ENCODE measurements at regions not wholly inside any gene's neighbourhood (a gene's known extent, or its start where the extent isn't known, plus 50 kb on each side); places are given as distances from the start of the nearest gene placed in this dataset.

DNA sequence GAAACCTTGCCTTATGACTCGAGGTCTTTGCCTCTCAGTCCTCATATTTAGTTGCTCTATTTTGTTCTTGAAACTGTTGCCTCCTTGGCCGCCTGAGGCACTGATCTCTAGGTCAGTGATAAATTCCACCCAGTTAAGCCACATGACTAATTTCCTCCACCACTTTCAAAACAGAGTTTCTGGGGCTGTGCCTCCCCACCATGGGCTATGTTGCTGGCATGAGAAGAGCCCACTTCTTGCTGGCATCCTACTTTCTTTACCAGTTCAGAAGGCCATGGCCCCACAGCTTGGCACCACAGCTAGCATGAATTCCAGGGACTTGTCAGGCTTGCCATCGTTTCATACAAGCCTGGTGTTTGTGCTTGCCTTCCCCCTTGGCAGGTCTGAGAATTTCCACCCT, 361.4 kb upstream of the JAG1 start:
- DNase-seq = no peak
- in situ Hi-C loops (cut with HindIII; ENCODE audit: low pct_ligation_motif_present, low pct_unique_long_range_greater_than_20kb, low sequenced_read_pairs) = no loop called here

DNA sequence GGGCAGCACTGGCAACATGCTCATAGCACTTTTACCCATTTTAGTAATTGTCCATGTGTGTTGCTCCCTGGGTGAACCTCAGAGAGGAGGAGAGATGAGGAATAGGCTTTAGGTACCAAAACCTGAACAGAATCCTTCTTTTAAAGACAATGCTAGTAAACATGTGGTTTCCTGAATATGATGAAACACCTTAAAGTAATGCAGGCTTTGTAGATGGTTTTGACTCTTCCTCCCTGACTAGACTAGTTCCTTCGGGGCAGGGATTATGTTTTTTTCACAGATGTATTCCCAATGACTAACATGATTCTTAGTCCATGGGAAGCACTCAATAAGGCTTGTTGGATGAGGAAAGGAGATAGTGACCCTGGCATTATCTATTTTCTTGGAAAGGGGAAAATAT, 367.6 kb upstream of the JAG1 start:
- no peak for DNase-seq
- in situ Hi-C loops (cut with HindIII; ENCODE audit: low pct_ligation_motif_present, low pct_unique_long_range_greater_than_20kb, low sequenced_read_pairs) = no loop called here

DNA sequence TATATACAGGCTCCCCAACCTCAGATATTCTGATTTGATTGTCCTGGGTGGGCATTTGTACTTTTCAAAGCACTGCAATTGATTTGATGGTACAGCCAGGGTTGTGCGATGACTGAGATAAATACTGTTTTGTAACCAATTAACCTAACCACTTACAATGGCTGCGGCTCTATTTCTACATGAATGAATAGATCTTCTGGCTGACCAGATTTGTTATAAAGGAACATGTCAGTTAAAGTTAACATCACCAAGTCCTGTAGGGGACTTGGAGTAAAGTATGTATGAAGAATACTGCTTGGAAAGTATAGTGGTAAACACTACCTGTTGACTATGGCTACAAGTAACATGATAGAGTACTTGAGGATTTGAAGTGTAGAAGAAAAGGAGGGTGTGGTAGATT, 369.2 kb upstream of the JAG1 start:
- DNase-seq = no peak
- in situ Hi-C loops (cut with HindIII; ENCODE audit: low pct_ligation_motif_present, low pct_unique_long_range_greater_than_20kb, low sequenced_read_pairs) = no loop called here

DNA sequence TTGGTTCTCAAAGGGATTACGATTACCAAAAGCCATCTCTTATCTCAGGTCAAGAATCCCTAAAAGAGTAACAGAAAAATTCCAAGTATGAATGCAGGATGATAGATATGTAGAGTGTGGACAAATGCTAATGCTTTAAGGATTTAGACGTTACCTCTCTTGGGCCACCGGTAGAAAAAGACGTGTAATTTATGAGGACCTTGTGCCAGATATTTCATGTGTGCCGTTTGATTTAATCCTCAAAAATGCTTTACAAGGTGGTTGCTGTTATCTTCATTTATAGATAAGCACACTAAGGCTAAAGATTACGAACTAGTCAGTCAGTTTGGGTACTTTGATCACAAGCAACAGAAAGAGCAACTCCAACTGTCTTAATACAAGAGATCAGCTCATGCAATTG, 370.8 kb upstream of the JAG1 start:
- DNase-seq = no peak
- in situ Hi-C loops (cut with HindIII; ENCODE audit: low pct_ligation_motif_present, low pct_unique_long_range_greater_than_20kb, low sequenced_read_pairs) = no loop called here

DNA sequence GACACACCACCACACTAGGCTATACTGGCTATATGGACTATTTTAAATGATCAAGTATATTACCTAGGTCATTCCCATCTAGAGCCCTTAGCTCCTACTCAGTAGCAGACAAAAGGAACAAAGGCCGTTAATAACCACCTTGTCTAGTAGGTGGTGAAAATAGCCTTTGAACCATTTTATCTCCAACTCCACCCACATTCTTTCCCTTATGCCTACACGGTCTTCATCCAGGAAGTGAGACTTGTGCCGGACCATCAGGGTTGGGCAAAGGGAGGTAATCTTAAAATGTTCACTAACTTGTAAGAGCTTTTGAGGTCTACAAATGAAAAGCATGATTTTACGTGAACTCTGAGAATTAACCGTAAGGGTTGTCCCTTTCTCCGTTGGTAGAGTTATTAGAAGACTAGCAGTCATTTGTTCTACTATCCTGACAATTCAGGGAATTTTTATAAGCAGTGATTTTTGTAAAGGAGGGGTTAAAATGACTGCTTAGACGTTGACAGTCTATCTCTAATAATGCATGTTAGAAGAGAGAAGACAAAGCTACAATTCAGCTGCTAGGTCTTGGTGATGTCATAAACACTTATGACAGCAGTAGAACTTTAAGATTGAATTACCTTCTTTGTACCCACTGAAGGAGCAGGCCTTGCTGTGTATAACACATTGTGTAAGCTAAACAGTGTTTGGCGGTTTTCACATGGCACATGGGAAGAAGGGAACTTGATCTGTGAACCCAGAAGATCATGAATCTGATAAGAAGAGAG, 371.8 kb upstream of the JAG1 start:
- DNase-seq = no peak
- in situ Hi-C loops (cut with HindIII; ENCODE audit: low pct_ligation_motif_present, low pct_unique_long_range_greater_than_20kb, low sequenced_read_pairs) = no loop called here

DNA sequence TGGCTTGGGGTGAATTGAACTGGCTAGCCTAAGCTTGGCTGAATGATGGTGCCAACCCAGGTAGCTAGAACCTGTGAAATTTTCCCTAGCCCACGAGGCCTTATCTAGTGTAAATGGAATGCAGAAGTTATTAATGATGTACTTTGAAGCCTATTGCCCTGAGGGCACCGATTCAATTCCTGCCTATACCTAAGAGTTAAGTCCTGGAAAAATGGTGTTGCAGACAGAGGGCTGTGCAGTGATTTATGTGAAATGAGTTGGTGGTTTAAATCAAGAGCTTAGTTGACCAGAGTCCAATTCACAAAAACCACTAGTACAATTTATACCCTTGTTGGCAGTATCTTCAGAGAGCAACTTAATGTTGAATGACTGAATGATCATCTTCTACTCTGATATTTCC, 373.8 kb upstream of the JAG1 start:
- in situ Hi-C loops (cut with HindIII; ENCODE audit: low pct_ligation_motif_present, low pct_unique_long_range_greater_than_20kb, low sequenced_read_pairs) = no loop called here
- DNase-seq = no peak

DNA sequence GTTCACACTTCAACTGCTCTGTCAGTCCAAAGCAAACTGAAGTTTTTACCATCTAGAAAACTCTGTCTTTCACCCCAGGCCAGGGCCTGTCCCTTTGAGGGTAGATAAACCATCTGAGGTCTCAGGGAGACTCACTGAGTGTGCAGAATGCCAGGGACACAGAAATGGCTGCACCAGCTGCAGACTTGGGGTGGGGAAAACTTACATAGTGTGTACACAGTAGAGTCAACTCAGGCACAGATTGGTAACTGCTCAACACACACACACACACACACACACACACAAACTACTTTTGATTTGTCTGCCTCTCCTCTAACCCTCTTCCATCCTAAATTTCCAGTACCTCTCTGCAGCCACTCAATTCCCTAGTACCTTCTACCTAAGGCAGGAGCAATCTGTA, 374.9 kb upstream of the JAG1 start:
- no peak for DNase-seq
- in situ Hi-C loops (cut with HindIII; ENCODE audit: low pct_ligation_motif_present, low pct_unique_long_range_greater_than_20kb, low sequenced_read_pairs) = no loop called here

DNA sequence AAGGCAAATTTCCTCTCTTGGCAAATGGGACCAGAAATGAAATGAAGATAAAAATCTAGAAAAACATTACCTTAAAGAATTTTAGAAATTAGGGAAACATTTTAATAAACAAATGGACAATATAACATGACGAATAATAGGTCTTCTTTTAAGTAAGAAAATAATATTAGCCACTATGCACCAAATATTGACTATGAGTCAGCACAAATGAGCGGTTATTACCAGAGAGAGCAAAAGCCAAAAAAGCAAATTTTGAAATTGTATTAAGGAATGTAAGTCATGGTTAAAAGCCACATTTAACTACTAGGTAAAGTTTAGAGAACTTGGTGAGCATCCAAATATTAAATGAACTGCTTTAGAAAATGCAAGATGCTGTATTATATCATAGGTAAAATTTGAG, 376.6 kb upstream of the JAG1 start:
- DNase-seq = no peak
- in situ Hi-C loops (cut with HindIII; ENCODE audit: low pct_ligation_motif_present, low pct_unique_long_range_greater_than_20kb, low sequenced_read_pairs) = no loop called here

DNA sequence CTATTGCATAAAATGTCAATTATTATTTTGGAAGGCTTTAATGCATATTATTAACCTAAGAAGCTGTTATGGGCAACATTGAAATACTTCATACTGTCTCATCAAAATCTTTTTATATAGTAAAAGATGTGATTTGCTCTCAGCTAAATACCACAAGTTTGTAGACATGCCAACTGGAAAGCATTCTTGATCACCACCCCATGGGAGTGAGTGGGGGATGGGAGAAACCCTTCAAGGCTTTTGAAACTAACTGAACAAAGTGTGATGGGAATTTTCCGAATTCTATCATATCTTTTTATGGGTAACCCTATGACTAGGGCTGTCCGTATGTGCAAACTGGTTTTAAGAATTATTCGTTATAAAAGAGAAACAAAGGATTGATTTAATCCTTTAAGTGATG, 377.3 kb upstream of the JAG1 start:
- DNase-seq = no peak
- in situ Hi-C loops (cut with HindIII; ENCODE audit: low pct_ligation_motif_present, low pct_unique_long_range_greater_than_20kb, low sequenced_read_pairs) = no loop called here

DNA sequence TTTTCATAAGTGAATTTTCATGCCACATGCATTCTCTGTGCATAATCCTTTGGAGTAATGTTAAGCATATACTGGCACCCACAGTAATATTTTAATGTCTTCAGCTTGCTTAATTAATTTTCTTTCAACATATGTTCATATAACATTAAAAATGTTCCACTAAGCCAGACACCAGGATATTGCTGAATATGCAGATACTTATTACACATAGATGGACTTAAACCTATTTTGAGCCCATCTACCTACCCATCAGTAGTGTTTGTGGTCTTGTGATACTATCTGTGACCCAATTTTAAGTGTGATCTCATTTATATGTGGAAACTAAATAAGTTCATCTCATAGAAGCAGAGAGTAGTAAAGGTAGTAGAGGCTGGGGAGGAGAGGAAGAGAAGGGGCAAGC, 379.5 kb upstream of the JAG1 start:
- DNase-seq = no peak
- in situ Hi-C loops (cut with HindIII; ENCODE audit: low pct_ligation_motif_present, low pct_unique_long_range_greater_than_20kb, low sequenced_read_pairs) = no loop called here

DNA sequence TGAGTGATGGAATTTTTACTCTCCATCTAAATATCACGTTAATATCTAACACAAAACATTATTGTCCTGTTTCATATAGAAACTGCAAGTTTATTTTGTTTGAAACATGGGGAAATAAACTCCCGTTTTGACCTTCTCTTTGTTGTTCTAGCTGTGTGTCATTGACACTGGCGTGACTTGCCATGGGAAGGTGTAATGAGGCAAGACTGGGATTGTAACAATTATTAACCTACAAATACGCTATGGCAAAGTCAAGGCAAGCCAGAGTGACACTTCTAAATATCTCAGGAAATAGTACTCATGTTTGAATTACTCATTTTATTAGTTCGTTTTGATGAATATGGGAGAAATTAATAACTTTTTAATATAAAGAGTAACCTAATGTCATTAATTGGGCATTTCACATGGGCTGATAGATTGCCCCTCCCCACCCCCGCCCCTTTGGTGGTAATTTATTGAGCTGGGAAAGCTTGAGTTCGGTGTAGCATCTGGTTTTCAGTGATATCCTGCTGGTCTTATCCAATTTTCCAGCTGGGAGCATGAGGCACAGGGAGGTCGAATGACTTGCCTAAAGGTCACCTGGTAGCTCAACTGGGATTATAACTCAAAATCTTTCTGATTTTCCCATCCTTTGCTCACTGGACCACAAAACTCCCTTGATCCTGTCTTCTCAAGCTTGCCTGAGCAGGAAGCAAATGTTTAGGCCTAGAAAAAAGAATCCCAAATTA, 380.6 kb upstream of the JAG1 start:
- in situ Hi-C loops (cut with HindIII; ENCODE audit: low pct_ligation_motif_present, low pct_unique_long_range_greater_than_20kb, low sequenced_read_pairs) = no loop called here
- peak; percentile 73 for DNase-seq

DNA sequence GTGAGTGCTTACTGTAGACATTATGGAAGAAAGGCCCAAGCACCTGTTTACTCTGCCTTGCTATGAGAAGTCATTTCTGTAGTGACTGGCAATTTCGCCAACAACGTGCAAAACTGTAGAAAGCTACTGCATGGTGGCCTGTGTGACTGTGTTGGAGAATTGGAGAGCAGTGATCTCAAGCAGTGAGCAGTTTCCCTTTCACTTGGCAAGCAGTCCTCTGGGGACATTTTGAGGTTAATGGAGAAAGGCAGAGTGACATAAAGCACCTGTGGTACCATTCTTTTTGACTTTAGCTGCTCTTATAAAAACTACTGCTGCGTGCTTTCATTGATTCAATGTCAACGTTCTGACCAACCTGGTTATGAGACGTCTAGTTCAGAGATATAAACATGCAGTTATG, 382.6 kb upstream of the JAG1 start:
- in situ Hi-C loops (cut with HindIII; ENCODE audit: low pct_ligation_motif_present, low pct_unique_long_range_greater_than_20kb, low sequenced_read_pairs) = no loop called here
- no peak for DNase-seq

DNA sequence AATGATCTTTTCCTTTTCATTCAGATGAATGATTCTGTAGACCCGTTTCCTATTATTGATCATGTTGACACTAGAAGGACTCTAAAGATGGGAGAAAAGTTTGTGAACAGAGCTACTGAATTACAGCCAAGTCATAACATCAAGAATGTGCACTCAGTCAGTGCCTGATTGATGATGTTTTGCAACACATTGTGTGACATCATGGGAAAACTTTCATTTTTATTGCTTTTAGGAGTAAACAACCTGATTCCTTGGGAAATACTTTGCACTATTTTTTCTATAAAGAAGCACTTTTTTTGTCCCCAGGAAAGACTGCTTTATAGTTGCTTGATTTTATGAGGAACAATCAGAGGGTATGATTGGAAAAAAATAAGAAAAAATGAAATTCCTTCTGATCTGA, 383.8 kb upstream of the JAG1 start:
- DNase-seq = no peak
- in situ Hi-C loops (cut with HindIII; ENCODE audit: low pct_ligation_motif_present, low pct_unique_long_range_greater_than_20kb, low sequenced_read_pairs) = no loop called here

DNA sequence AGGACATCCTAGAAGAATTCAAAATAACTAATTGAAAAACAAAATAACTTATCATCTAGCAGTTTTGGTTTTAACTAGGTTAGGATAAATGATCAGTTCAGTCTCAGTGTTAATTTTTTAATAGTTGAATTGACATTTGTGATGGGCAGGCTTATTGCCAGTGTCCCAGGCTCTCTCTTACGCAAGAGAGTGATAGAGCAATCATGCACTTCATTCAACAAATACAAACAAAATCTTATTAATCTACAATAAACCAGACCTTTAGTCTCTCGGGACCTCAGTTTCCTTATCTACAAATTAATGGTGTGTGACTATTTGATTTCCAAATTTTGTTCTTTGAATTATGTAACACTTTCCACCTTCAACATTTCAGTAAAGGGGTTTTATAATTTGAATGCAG, 385.9 kb upstream of the JAG1 start:
- DNase-seq = no peak
- in situ Hi-C loops (cut with HindIII; ENCODE audit: low pct_ligation_motif_present, low pct_unique_long_range_greater_than_20kb, low sequenced_read_pairs) = no loop called here

DNA sequence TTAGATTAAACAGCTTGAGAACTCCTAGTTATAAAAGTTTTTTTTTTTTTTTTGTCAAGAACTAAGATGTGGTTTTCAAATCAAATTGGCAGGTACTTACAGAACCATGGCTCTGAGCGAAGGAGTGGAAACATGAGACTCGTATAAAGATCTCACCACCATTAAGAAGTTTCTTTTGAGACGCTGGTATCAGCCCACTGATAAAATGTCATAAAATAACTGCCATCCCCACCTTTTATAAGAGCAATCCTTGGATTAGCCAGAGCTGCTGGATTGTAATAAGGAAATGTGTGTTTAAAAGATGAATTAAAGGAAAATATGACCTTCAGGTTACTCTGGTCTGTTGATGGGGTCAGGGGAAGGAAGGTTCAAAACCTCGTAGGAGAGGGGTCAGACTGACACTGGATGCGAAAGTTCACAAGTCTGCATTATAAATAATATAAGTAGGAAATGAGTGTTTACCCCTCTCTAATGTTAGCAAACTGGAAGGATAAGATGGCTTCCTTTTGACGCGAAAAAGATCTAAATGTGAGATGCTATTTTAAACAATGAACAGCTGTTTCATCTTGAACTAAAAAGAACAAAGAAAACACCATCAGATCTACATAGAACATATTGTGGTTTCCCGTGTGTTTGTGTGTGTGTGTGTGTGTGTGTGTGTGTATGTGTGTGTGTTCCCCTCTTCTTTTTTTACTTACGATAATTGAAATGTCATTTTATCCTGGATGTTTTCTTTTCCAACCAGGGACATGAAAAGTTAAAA, 386.8 kb upstream of the JAG1 start:
- in situ Hi-C loops (cut with HindIII; ENCODE audit: low pct_ligation_motif_present, low pct_unique_long_range_greater_than_20kb, low sequenced_read_pairs) = no loop called here
- DNase-seq = no peak

DNA sequence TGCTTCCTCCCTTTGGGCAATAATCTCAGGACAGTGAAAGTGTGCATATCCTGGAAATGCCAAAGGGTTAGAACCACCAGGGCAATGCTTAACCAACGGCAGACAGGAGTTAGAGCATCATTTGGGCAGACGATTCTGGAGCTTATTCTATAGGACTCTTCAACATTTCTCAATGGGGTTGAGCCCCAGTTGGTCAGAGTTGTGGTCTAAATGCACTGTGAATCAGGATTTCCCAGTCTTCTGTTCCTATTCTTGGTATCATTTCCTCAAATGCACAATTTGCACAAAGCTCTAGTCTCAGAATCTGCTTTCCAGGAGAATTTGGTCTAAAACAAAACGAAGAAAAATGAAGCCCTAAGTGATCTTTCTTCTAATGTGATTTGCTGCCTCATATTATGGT, 389.6 kb upstream of the JAG1 start:
- in situ Hi-C loops (cut with HindIII; ENCODE audit: low pct_ligation_motif_present, low pct_unique_long_range_greater_than_20kb, low sequenced_read_pairs) = no loop called here
- no peak for DNase-seq

DNA sequence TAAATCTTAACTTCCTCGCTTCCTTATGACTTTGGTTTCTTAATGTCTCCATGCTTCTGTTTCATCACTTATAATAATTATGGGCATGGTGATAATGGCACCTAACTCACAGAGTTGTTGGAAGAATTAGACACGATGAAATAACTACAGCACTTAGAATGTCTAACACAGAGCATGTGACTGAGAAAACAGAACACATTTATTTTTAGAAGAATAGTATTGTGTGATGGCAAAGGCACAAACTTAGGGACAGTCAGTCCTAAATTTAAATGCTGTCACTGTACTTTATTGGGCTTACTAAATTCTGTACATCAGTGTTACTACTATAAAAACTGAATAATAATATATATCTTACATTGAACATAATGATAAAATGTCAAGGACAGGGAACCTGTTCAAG, 391.1 kb upstream of the JAG1 start:
- in situ Hi-C loops (cut with HindIII; ENCODE audit: low pct_ligation_motif_present, low pct_unique_long_range_greater_than_20kb, low sequenced_read_pairs) = no loop called here

DNA sequence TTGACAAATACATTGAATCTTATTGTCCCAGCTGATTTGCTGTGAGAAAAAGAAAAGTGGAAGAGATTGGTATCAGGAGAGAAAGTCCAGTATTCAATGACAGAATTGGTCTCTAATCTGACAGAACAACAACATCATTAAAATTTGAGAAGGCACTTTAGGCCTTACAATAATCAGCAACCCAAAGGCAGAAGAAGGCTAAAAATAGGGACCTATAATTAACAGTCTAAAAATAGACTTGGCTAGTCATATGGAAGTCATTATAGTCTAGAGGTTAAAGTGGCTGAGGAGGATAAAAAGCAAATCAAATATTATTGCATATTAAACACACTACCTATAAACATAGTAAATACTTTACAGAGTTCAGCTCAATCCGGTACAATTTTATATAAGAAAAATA, 393.6 kb upstream of the JAG1 start:
- in situ Hi-C loops (cut with HindIII; ENCODE audit: low pct_ligation_motif_present, low pct_unique_long_range_greater_than_20kb, low sequenced_read_pairs) = no loop called here
- no peak for DNase-seq

More for the DNA sequence above, 391.1 kb upstream of the JAG1 start:
- DNase-seq = no peak

DNA sequence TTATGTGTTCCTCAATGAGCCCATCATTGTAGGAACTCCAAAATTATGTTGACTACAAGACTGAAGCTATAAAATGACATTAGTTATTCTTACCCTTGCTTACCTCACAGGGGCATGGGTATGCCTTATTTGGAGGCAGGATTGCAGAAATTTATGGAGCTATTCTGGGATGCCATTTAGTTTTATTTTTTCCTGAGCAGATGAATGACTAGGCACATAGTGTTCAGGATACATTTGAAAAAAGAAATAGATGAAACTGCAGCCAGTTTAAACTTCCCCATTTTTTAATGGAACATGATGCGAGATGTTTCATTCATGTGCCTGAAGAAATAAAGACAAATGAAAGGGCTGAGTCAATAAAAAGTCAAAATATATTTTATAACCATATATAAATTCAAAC, 399.2 kb upstream of the JAG1 start:
- no peak for DNase-seq
- in situ Hi-C loops (cut with HindIII; ENCODE audit: low pct_ligation_motif_present, low pct_unique_long_range_greater_than_20kb, low sequenced_read_pairs) = no loop called here

Measured in ACHN (cell line).